RPMI8226 (cell line): ENCODE measurements at regions not wholly inside any gene's neighbourhood (a gene's known extent, or its start where the extent isn't known, plus 50 kb on each side); places are given as distances from the start of the nearest gene placed in this dataset.

Experiments
- DNase-seq: peaks from one replicate; pipeline ENCODE4 v3.0.0-alpha.2; 2015

- no peak for DNase-seq
These were observed 85.0 kb upstream of the PMEPA1 start for GRCh38 chr20:57794600-57795341.

GRCh38 chr20:57794036-57794435 is 84.2 kb upstream of the PMEPA1 start:
- no peak for DNase-seq

GRCh38 chr20:57793421-57793820 is 83.6 kb upstream of the PMEPA1 start:
- no peak for DNase-seq

- no peak for DNase-seq
These were observed 82.7 kb upstream of the PMEPA1 start for GRCh38 chr20:57792386-57793080.

- DNase-seq: no peak
These were observed 82.2 kb upstream of the PMEPA1 start for GRCh38 chr20:57791966-57792365.

GRCh38 chr20:57791178-57791962 is 81.6 kb upstream of the PMEPA1 start:
- DNase-seq: no peak

GRCh38 chr20:57790176-57790575 is 80.4 kb upstream of the PMEPA1 start:
- DNase-seq: no peak

GRCh38 chr20:57788936-57789613 is 79.3 kb upstream of the PMEPA1 start:
- DNase-seq: no peak

- no peak for DNase-seq
These were observed 78.4 kb upstream of the PMEPA1 start for GRCh38 chr20:57787990-57788781.

- no peak for DNase-seq
These were observed 77.6 kb upstream of the PMEPA1 start for GRCh38 chr20:57787151-57787989.

GRCh38 chr20:57786304-57786932 is 76.6 kb upstream of the PMEPA1 start:
- no peak for DNase-seq

GRCh38 chr20:57785720-57786119 is 75.9 kb upstream of the PMEPA1 start:
- DNase-seq: no peak

GRCh38 chr20:57785061-57785460 is 75.2 kb upstream of the PMEPA1 start:
- no peak for DNase-seq

- DNase-seq: no peak
These were observed 74.4 kb upstream of the PMEPA1 start for GRCh38 chr20:57783956-57784837.

- no peak for DNase-seq
These were observed 73.4 kb upstream of the PMEPA1 start for GRCh38 chr20:57783196-57783595.

GRCh38 chr20:57782631-57783041 is 72.8 kb upstream of the PMEPA1 start:
- DNase-seq: no peak

GRCh38 chr20:57781901-57782300 is 72.1 kb upstream of the PMEPA1 start:
- no peak for DNase-seq

GRCh38 chr20:57780906-57781305 is 71.1 kb upstream of the PMEPA1 start:
- DNase-seq: no peak

- no peak for DNase-seq
These were observed 70.6 kb upstream of the PMEPA1 start for GRCh38 chr20:57780398-57780797.
